ENCODE measurements at regions not wholly inside any gene's neighbourhood (a gene's known extent, or its start where the extent isn't known, plus 50 kb on each side); places are given as distances from the start of the nearest gene placed in this dataset.

- Histone ChIP-seq H3K27me3 (no peaks in the 10 kb centered on the region), H3K4me1 (ENCODE audit: insufficient read depth) (no peaks in the 10 kb centered on the region), H3K27ac (no peak overlapping the region), H3K9me3 (no peaks in the 10 kb centered on the region), H3K36me3 (no peaks in the 10 kb centered on the region), H3K4me3 (no peak overlapping the region)
- no peak for DNase-seq
- whole genome bisulfite sequencing, 3 donors = 69 to 79% (median 73%) methylated on average over 3 of the region's 3 CpGs
- intact Hi-C loops (cut with DNase I) = no loop called here
- TF ChIP-seq EP300 (IDR thresholded peaks at IDR 0.05) (no peak), POLR2A (IDR thresholded peaks at IDR 0.05) (no peak)
- TF ChIP-seq, protein P1, sequence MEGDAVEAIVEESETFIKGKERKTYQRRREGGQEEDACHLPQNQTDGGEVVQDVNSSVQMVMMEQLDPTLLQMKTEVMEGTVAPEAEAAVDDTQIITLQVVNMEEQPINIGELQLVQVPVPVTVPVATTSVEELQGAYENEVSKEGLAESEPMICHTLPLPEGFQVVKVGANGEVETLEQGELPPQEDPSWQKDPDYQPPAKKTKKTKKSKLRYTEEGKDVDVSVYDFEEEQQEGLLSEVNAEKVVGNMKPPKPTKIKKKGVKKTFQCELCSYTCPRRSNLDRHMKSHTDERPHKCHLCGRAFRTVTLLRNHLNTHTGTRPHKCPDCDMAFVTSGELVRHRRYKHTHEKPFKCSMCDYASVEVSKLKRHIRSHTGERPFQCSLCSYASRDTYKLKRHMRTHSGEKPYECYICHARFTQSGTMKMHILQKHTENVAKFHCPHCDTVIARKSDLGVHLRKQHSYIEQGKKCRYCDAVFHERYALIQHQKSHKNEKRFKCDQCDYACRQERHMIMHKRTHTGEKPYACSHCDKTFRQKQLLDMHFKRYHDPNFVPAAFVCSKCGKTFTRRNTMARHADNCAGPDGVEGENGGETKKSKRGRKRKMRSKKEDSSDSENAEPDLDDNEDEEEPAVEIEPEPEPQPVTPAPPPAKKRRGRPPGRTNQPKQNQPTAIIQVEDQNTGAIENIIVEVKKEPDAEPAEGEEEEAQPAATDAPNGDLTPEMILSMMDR (IDR thresholded peaks at IDR 0.05) = no peak
Measured at GRCh38 chr11:82059505-82059904, 674.2 kb downstream of the FAM181B start.

DNA sequence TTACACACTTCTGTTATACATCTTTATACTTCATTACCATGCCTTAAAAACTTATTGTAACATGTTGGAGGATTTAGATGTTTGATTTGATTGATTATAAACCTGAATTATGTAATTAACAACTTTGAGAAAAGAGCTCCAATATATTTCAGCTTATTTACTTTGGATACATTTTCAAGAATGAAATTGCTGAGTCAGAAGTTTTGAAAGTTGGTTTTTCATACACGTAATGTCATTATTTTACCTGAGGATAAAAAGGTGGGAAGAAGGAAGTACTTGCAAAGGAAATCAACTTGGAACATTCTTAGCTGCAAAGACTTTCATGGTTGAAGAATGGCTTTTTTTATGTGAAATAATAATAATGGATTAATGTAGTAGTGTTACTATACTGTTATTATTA lies 677.2 kb downstream of the FAM181B start:
- Histone ChIP-seq H3K27me3 (no peaks in the 10 kb centered on the region), H3K4me3 (no peak overlapping the region), H3K27ac (no peak overlapping the region), H3K9me3 (no peaks in the 10 kb centered on the region), H3K36me3 (no peaks in the 10 kb centered on the region), H3K4me1 (ENCODE audit: insufficient read depth) (no peaks in the 10 kb centered on the region)
- intact Hi-C loops (cut with DNase I) = no loop called here
- WGBS, 3 donors = 58 to 68% (median 62%) methylated on average over 1 of the region's 1 CpG
- no peak for DNase-seq
- TF ChIP-seq, protein P1 (IDR thresholded peaks at IDR 0.05) = no peak
- TF ChIP-seq EP300 (IDR thresholded peaks at IDR 0.05) (no peak), POLR2A (IDR thresholded peaks at IDR 0.05) (no peak)

- DNase-seq = no peak
- intact Hi-C loops (cut with DNase I) = no loop called here
- Histone ChIP-seq H3K36me3 (no peaks in the 10 kb centered on the region), H3K9me3 (no peaks in the 10 kb centered on the region), H3K4me1 (ENCODE audit: insufficient read depth) (no peaks in the 10 kb centered on the region), H3K27me3 (no peaks in the 10 kb centered on the region), H3K4me3 (no peak overlapping the region), H3K27ac (no peak overlapping the region)
- no peak for TF ChIP-seq EP300 (IDR thresholded peaks at IDR 0.05)
- TF ChIP-seq, protein P1 (IDR thresholded peaks at IDR 0.05) = no peak
- no peak for TF ChIP-seq POLR2A (IDR thresholded peaks at IDR 0.05)
- 85 to 91% (median 88%) methylated on average over 3 of the region's 3 CpGs for WGBS, 3 donors
Measured at GRCh38 chr11:82049199-82049598, 684.5 kb downstream of the FAM181B start.

DNA sequence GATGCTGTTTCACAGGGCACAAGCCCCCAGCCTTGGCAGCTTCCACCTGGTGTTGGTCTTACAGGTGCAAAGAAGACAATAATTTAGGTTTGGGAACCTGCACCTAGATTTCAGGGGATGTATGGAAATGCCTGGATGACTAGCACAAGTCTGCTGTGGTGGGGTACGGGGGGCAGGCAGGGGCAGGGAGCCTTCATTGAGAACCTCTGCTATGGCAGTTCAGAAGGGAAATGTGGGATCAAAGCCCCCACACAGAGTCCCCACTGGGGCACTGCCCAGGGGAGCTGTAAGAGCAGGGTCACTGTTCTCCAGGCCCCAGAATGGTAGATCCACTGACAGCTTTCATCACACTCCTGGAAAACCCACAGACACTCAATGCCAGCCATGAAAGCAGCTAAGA lies 686.5 kb downstream of the FAM181B start:
- intact Hi-C loops (cut with DNase I) = no loop called here
- 87 to 89% (median 89%) methylated on average over 1 of the region's 1 CpG for WGBS, 3 donors
- Histone ChIP-seq H3K9me3 (no peaks in the 10 kb centered on the region), H3K27ac (no peak overlapping the region), H3K36me3 (no peaks in the 10 kb centered on the region), H3K4me1 (ENCODE audit: insufficient read depth) (no peaks in the 10 kb centered on the region), H3K4me3 (no peak overlapping the region), H3K27me3 (no peaks in the 10 kb centered on the region)
- no peak for DNase-seq
- TF ChIP-seq, protein P1 (IDR thresholded peaks at IDR 0.05) = no peak
- no peak for TF ChIP-seq EP300 (IDR thresholded peaks at IDR 0.05)
- TF ChIP-seq POLR2A (IDR thresholded peaks at IDR 0.05) = no peak

- intact Hi-C loops (cut with DNase I) = no loop called here
- H3K27ac ChIP-seq = no peak overlapping the region
- H3K9me3 ChIP-seq = no peaks in the 10 kb centered on the region
- TF ChIP-seq, protein P1 (IDR thresholded peaks at IDR 0.05) = no peak
- TF ChIP-seq POLR2A (IDR thresholded peaks at IDR 0.05) = no peak
- no peak for TF ChIP-seq EP300 (IDR thresholded peaks at IDR 0.05)
- H3K36me3 ChIP-seq = no peaks in the 10 kb centered on the region
- H3K4me3 ChIP-seq = no peak overlapping the region
- no peak for DNase-seq
- WGBS, 3 donors = 55 to 61% (median 59%) methylated on average over 1 of the region's 1 CpG
- no peaks in the 10 kb centered on the region for H3K4me1 ChIP-seq (ENCODE audit: insufficient read depth)
- H3K27me3 ChIP-seq = no peaks in the 10 kb centered on the region
Measured at GRCh38 chr11:82046778-82047177, 686.9 kb downstream of the FAM181B start.
